ENCODE measurements at regions not wholly inside any gene's neighbourhood (a gene's known extent, or its start where the extent isn't known, plus 50 kb on each side); places are given as distances from the start of the nearest gene placed in this dataset.

- TF ChIP-seq CTCF (IDR thresholded peaks at IDR 0.05): no peak
These were observed 55.3 kb upstream of the NRBF2 start for GRCh38 chr10:63077800-63078199.

GRCh38 chr10:63072951-63073350 lies 60.2 kb upstream of the NRBF2 start:
- Histone ChIP-seq H3K36me3 (no peaks in the 10 kb centered on the region), H3K4me3 (no peak overlapping the region), H3K27ac (no peak overlapping the region), H3K9me3 (no peaks in the 10 kb centered on the region), H3K4me1 (no peaks in the 10 kb centered on the region), H3K27me3 (peaks cover 0 to 11% of the 10 kb centered on the region in 2 donors)
- no peak for TF ChIP-seq CTCF (IDR thresholded peaks at IDR 0.05)
- intact Hi-C loops (cut with DNase I; ENCODE audit: low total_unique reads): no loop called here
- DNase-seq: no peak

More at GRCh38 chr10:63077800-63078199, 55.3 kb upstream of the NRBF2 start:
- Histone ChIP-seq H3K4me3 (no peak overlapping the region), H3K36me3 (no peaks in the 10 kb centered on the region), H3K9me3 (no peaks in the 10 kb centered on the region), H3K27ac (no peak overlapping the region), H3K27me3 (peaks cover 0 to 3% of the 10 kb centered on the region in 2 donors), H3K4me1 (no peaks in the 10 kb centered on the region)
- no peak for DNase-seq
- intact Hi-C loops (cut with DNase I; ENCODE audit: low total_unique reads): no loop called here

GRCh38 chr10:63071145-63071544 lies 62.0 kb upstream of the NRBF2 start:
- Histone ChIP-seq H3K9me3 (no peaks in the 10 kb centered on the region), H3K4me1 (no peaks in the 10 kb centered on the region), H3K36me3 (no peaks in the 10 kb centered on the region), H3K27me3 (peaks cover 0 to 16% of the 10 kb centered on the region in 2 donors), H3K27ac (no peak overlapping the region), H3K4me3 (no peak overlapping the region)
- DNase-seq: no peak
- no peak for TF ChIP-seq CTCF (IDR thresholded peaks at IDR 0.05)
- intact Hi-C loops (cut with DNase I; ENCODE audit: low total_unique reads): no loop called here

GRCh38 chr10:63069318-63069717 lies 63.8 kb upstream of the NRBF2 start:
- no peaks in the 10 kb centered on the region for H3K9me3 ChIP-seq
- no peak for DNase-seq
- no peak for TF ChIP-seq CTCF (IDR thresholded peaks at IDR 0.05)
- no peak overlapping the region for H3K4me3 ChIP-seq
- H3K27me3 ChIP-seq: peaks cover 0 to 13% of the 10 kb centered on the region in 2 donors
- H3K36me3 ChIP-seq: no peaks in the 10 kb centered on the region
- intact Hi-C loops (cut with DNase I; ENCODE audit: low total_unique reads): no loop called here
- H3K4me1 ChIP-seq: no peaks in the 10 kb centered on the region
- H3K27ac ChIP-seq: no peak overlapping the region

GRCh38 chr10:63068246-63068645 lies 64.9 kb upstream of the NRBF2 start:
- Histone ChIP-seq H3K9me3 (no peaks in the 10 kb centered on the region), H3K36me3 (no peaks in the 10 kb centered on the region), H3K4me3 (no peak overlapping the region), H3K27ac (no peak overlapping the region), H3K4me1 (no peaks in the 10 kb centered on the region), H3K27me3 (peaks cover 0 to 13% of the 10 kb centered on the region in 2 donors)
- intact Hi-C loops (cut with DNase I; ENCODE audit: low total_unique reads): no loop called here
- no peak for DNase-seq
- no peak for TF ChIP-seq CTCF (IDR thresholded peaks at IDR 0.05)

- DNase-seq: no peak
- no peak overlapping the region for H3K27ac ChIP-seq
- no peaks in the 10 kb centered on the region for H3K9me3 ChIP-seq
- TF ChIP-seq CTCF (IDR thresholded peaks at IDR 0.05): no peak
- no peaks in the 10 kb centered on the region for H3K4me1 ChIP-seq
- H3K27me3 ChIP-seq: peaks cover 0 to 13% of the 10 kb centered on the region in 2 donors
- no peaks in the 10 kb centered on the region for H3K36me3 ChIP-seq
- no peak overlapping the region for H3K4me3 ChIP-seq
- intact Hi-C loops (cut with DNase I; ENCODE audit: low total_unique reads): no loop called here
These were observed 66.5 kb upstream of the NRBF2 start for GRCh38 chr10:63066606-63067005.

All from tibial artery (tissue), 4 donors.